ENCODE measurements at regions not wholly inside any gene's neighbourhood (a gene's known extent, or its start where the extent isn't known, plus 50 kb on each side); places are given as distances from the start of the nearest gene placed in this dataset.

DNA sequence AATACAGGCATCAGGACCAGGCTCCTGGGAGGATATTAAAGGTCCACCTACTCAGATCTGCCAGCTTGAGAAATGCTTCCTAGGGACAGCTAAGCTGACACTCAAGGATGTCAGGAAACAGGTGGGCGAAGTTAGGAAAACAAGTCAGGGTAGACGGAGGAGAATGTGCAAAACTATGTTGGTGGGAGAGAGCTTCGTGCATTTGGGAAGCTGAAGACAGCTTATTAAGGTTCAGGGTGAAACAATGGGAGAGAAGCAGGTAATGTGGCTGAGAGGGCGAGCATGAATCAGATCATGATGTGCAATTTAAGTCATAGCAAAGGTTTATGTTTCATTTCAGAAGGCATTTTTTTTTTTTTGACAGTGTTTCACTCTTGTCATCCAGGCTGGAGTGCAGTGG, 297.2 kb upstream of the ATP10A start:
- TF ChIP-seq, protein P1, sequence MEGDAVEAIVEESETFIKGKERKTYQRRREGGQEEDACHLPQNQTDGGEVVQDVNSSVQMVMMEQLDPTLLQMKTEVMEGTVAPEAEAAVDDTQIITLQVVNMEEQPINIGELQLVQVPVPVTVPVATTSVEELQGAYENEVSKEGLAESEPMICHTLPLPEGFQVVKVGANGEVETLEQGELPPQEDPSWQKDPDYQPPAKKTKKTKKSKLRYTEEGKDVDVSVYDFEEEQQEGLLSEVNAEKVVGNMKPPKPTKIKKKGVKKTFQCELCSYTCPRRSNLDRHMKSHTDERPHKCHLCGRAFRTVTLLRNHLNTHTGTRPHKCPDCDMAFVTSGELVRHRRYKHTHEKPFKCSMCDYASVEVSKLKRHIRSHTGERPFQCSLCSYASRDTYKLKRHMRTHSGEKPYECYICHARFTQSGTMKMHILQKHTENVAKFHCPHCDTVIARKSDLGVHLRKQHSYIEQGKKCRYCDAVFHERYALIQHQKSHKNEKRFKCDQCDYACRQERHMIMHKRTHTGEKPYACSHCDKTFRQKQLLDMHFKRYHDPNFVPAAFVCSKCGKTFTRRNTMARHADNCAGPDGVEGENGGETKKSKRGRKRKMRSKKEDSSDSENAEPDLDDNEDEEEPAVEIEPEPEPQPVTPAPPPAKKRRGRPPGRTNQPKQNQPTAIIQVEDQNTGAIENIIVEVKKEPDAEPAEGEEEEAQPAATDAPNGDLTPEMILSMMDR (IDR thresholded peaks at IDR 0.05), result no peak
- TF ChIP-seq MAFK (IDR thresholded peaks at IDR 0.05; ENCODE audit: partially characterized antibody), result no peak
- no peak for TF ChIP-seq KDM1A (IDR thresholded peaks at IDR 0.05; ENCODE audit: low read depth)
- no peak for TF ChIP-seq POLR2A (IDR thresholded peaks at IDR 0.05; ENCODE audit: low read length)
- TF ChIP-seq, protein P2, sequence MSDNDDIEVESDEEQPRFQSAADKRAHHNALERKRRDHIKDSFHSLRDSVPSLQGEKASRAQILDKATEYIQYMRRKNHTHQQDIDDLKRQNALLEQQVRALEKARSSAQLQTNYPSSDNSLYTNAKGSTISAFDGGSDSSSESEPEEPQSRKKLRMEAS (IDR thresholded peaks at IDR 0.05), result no peak
- no peak for TF ChIP-seq EP300 (IDR thresholded peaks at IDR 0.05)
- no peak for TF ChIP-seq HOXB5 (CRISPR knock-in tag; IDR thresholded peaks at IDR 0.05)
- no peak for TF ChIP-seq CEBPB (IDR thresholded peaks at IDR 0.05)

All from A549 (cell line).